ENCODE measurements at regions not wholly inside any gene's neighbourhood (a gene's known extent, or its start where the extent isn't known, plus 50 kb on each side); places are given as distances from the start of the nearest gene placed in this dataset.

DNA sequence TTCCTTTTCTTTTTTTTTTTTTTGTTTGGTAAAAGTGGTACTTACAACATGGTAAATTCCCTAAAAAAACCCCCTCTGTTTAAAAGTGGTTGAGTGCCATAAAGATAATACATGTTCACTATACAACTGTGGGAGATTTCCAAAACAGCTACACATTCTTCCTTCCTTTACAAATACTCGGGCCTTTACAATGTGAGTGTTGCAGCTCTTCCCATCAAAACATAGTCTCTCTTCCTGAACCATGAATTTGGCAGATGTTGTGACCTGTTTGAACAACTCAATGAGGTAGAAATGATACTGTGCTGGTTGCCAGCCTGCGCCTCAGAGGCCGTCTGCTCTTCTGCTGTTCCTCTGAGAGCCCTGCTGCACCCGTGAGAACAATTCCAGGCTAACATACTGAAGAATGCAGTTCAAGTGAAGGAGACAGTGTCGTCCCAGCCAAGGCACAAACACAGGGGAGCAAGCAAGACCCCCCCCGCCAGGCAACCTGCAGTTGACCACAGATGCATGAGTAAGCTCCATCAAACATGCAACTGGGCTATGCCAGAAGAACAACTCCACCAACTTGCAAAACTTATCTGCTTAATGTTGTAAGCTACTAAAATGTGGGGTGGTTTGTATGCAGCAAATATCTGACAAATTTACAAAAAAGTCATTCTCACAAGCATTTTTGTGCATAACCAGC, 645.0 kb downstream of the PCDH7 start:
- DNase-seq, result no peak
- intact Hi-C loops (cut with DNase I), result no loop called here

DNA sequence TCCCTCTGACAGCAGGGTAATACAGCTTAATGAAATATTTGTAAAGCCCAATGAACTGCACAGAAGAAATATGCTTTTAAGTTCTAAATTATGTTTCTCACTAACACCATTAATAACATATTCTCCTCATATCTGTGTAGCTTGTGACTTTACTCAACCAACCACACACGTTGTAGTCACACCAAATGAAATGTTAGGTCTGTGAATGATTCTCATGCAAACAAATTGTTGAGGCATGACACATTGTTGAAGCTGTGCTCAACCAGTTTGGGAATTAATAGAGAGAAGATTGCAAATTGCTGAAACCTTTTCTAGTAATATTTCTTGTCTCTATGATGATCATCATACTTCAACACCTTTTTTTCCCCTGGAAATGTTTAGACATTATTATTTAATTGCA, 645.9 kb downstream of the PCDH7 start:
- intact Hi-C loops (cut with DNase I), result no loop called here
- no peak for DNase-seq

- intact Hi-C loops (cut with DNase I), result no loop called here
- peak in 8 of 42 donors; percentile 1 to 37 (median 7) for DNase-seq
Measured at GRCh38 chr4:31370866-31371465, 650.8 kb downstream of the PCDH7 start.

GRCh38 chr4:31374256-31374960, 654.2 kb downstream of the PCDH7 start:
- DNase-seq, result no peak
- intact Hi-C loops (cut with DNase I), result no loop called here

- DNase-seq, result no peak
- intact Hi-C loops (cut with DNase I), result no loop called here
Measured at GRCh38 chr4:31375936-31376335, 655.8 kb downstream of the PCDH7 start.

- intact Hi-C loops (cut with DNase I), result no loop called here
- no peak for DNase-seq
Measured at GRCh38 chr4:31379364-31379763, 659.2 kb downstream of the PCDH7 start.

GRCh38 chr4:31383767-31384166, 663.6 kb downstream of the PCDH7 start:
- intact Hi-C loops (cut with DNase I), result no loop called here
- DNase-seq, result no peak

DNA sequence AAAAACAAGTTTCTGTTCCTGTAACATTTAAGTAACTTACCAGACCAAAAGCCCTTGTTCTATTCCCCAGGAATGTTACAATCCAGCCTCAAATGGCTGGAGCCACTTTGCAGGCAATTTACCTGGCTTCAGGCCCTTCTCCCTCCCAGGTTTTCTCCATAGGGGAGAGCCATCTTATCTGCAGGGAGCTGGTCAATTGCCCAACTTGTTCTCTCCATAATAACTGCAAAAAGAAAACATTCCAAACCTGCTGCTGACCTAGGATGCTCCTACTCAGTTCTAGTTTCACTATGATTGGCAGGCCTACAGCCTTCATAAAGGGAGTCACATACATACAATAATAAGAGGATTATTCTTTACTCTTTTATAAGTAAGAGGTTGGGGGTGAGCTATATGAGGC, 670.7 kb downstream of the PCDH7 start:
- intact Hi-C loops (cut with DNase I), result no loop called here
- no peak for DNase-seq

- no peak for DNase-seq
- intact Hi-C loops (cut with DNase I), result no loop called here
Measured at GRCh38 chr4:31391976-31392375, 671.8 kb downstream of the PCDH7 start.

DNA sequence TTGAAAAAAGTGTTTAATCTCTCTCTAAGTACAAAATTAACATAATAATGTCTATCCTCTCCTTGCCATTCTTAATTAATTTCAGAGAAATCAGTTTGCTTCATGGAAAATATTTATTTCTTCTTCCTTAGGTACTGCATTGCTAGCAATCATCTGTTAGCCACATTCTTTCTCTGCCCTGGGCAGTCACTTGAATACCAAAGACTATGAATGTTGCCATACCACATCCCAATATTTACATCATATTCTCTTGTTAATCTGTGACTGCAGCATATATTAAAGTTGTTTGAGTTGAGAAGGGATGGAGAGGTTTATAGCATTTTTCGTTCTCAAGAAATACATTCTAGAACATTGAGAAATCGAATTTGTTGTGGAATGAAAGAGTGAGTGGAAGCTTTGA, 672.8 kb downstream of the PCDH7 start:
- no peak for DNase-seq
- intact Hi-C loops (cut with DNase I), result no loop called here

- intact Hi-C loops (cut with DNase I), result no loop called here
- no peak for DNase-seq
Measured at GRCh38 chr4:31408121-31408520, 688.0 kb downstream of the PCDH7 start.

GRCh38 chr4:31411565-31411964, 691.4 kb downstream of the PCDH7 start:
- no peak for DNase-seq
- intact Hi-C loops (cut with DNase I), result no loop called here

- no peak for DNase-seq
- intact Hi-C loops (cut with DNase I), result no loop called here
Measured at GRCh38 chr4:31415629-31416028, 695.5 kb downstream of the PCDH7 start.

DNA sequence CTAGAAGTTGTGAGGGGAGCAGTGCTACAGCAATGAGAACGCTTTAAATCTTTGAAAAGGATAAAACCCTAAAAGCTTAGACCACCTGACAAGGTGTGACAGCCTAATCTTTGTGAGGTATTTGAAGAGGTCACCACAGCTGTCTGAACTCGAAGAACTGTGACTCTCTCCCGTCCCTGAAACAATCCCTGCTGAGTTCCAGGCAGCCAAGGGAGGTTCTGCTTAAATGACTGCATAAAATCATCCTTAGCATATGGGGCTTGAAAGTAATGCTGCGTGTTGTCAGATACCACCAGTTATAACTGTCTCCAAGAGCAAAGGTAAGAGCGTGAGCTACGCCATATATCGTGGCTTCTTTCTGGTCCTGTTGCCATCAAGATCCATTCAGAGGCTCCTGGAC, 696.3 kb downstream of the PCDH7 start:
- intact Hi-C loops (cut with DNase I), result no loop called here

GRCh38 chr4:31417040-31417439, 696.9 kb downstream of the PCDH7 start:
- DNase-seq, result no peak
- intact Hi-C loops (cut with DNase I), result no loop called here

More for the DNA sequence above, 696.3 kb downstream of the PCDH7 start:
- DNase-seq, result no peak

- intact Hi-C loops (cut with DNase I), result no loop called here
- no peak for DNase-seq
Measured at GRCh38 chr4:31422006-31422405, 701.8 kb downstream of the PCDH7 start.

DNA sequence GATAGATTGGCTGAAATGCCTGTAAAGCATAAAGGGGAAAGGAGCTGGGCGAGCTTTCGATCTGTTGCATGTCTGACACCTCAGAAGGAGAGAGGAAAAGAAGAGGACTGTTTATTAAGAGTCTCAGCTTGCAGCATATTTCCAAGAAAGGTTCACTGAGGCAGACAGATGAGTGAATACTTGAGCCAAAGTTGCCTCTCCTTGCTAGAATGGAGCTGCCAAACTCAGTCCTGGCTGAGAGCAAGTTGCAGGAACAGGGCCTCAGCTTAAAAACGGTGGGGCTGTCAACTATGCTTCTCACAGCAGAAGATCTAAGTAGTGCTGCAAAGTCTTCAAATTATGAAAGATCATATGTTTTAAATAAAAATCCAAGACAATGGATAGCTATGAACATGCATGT, 707.5 kb downstream of the PCDH7 start:
- intact Hi-C loops (cut with DNase I), result no loop called here
- no peak for DNase-seq

DNA sequence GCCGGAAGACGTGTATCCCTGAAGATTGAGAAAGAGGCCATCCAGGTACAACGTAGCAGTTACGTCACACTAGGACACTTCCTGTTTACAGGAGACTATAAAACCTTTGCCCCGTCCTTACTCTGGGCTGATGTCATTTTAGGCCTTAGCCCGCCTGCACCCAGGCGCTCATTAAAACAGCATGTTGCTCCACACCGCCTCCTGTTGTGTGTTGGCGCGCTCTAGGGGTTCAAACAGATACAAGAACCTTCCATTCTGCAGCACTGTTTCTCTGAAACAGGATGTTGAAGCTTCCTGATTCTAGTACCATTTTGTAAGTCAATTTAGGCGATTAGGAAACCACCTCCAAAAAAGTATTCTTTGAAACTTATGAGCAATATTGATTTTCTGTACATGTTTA, 722.1 kb downstream of the PCDH7 start:
- DNase-seq, result no peak
- intact Hi-C loops (cut with DNase I), result no loop called here

DNA sequence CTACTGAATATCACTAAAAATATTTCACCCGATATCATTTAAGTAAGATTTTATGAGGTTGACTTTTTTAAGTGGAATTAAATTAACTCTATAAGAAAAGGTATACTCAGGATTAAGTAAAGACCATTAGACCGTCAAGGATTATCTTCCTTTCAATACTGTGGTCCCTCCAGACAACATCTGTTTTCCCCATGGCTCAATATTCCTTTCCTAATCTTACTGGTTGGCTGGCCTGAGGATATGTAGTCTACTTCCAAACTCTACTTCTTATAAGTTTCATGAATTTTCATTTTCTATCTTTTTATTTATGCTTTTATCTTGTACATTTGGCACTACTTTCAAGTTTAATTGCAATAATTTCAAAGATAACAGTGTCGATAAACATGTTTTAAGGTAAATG, 725.4 kb downstream of the PCDH7 start:
- no peak for DNase-seq
- intact Hi-C loops (cut with DNase I), result no loop called here

- intact Hi-C loops (cut with DNase I), result no loop called here
- DNase-seq, result no peak
Measured at GRCh38 chr4:31455612-31456011, 735.4 kb downstream of the PCDH7 start.

DNA sequence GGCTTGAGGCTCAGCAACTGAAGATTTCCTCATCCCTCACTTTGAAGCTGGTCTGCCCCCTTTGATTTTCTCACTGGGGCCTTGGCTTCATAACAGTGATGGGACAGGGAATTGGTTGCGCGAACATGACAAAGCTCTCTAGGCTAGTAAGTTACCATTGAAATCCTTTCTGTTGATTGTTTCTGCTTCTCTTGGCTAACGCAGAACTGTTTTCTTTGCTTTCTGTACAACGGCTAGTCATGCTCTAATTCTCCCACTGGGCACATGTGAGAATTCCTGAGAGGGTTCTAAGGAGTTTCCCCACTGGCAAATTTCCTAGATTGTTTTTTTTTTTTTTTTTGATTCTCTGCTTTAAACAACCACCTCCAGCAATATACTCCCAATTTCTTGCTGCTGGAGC, 738.6 kb downstream of the PCDH7 start:
- intact Hi-C loops (cut with DNase I), result no loop called here
- DNase-seq, result no peak
